ENCODE measurements at regions not wholly inside any gene's neighbourhood (a gene's known extent, or its start where the extent isn't known, plus 50 kb on each side); places are given as distances from the start of the nearest gene placed in this dataset.

DNA sequence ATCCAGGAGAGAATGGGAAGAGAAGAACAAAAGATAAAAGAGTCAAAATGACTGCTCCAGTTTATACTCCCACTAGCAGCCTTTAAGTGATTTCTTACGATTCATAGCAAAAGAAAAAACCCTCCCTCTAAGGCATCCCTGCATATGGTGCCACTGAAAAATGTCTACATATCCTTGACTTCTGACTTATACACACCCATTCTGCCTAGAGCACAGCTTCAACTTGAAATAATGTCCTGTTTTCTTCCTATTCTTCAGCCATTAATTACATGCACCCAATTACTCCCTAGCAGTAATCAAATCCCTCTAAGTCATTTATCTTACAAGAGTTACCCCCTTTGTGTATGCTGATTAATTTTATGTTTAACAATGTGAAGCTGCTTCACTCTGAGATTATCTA is 393.5 kb downstream of the HTR7 start:
- TF ChIP-seq, protein P1, sequence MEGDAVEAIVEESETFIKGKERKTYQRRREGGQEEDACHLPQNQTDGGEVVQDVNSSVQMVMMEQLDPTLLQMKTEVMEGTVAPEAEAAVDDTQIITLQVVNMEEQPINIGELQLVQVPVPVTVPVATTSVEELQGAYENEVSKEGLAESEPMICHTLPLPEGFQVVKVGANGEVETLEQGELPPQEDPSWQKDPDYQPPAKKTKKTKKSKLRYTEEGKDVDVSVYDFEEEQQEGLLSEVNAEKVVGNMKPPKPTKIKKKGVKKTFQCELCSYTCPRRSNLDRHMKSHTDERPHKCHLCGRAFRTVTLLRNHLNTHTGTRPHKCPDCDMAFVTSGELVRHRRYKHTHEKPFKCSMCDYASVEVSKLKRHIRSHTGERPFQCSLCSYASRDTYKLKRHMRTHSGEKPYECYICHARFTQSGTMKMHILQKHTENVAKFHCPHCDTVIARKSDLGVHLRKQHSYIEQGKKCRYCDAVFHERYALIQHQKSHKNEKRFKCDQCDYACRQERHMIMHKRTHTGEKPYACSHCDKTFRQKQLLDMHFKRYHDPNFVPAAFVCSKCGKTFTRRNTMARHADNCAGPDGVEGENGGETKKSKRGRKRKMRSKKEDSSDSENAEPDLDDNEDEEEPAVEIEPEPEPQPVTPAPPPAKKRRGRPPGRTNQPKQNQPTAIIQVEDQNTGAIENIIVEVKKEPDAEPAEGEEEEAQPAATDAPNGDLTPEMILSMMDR (IDR thresholded peaks at IDR 0.05): no peak
- no peak for TF ChIP-seq POLR2A (IDR thresholded peaks at IDR 0.05)

Measured in body of pancreas (tissue), 4 donors.